Neural progenitor cell (in vitro differentiated cells): ENCODE measurements at regions not wholly inside any gene's neighbourhood (a gene's known extent, or its start where the extent isn't known, plus 50 kb on each side); places are given as distances from the start of the nearest gene placed in this dataset.

Source experiments
- EZH2 ChIP-seq: fragments of 200-600 bp; sonication (generic); IDR thresholded peaks from 2 replicates; pipeline ENCODE4 v1.6.1; 2017; ENCODE audit warnings: antibody characterized with exemption, mild to moderate bottlenecking, moderate library complexity
- EZH2phosphoT487 ChIP-seq: fragments of 200-600 bp; sonication (generic); IDR thresholded peaks from 2 replicates; pipeline ENCODE4 v1.6.1; 2017; ENCODE audit warnings: antibody characterized with exemption
- TF ChIP-seq, protein P1 (sequence below): fragments of 200-600 bp; sonication (generic); IDR thresholded peaks from 2 replicates; pipeline ENCODE4 v1.5.1; 2017; ENCODE audit warnings: antibody characterized with exemption, mild to moderate bottlenecking

DNA sequence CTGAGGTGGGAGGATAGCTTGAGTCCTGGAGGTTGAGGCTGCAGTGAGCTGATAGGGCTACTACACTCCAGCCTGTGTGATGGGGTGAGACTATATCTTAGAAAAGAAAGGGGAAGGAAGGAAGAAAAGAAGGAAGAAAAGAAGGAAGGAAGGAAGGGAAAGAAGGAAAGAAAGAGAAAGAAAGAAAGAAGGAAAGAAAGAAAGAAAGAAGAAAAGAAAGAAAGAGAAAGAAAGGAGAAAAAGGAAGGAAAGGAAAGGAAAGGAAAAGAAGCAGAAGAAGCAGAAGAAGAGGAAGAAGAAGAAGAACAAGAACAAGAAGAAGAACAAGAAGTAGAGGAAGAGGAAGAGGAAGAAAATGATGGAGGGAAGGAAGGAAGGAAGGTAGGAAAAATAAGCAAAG lies 1130.2 kb upstream of the MAP3K7 start:
- TF ChIP-seq, protein P1, sequence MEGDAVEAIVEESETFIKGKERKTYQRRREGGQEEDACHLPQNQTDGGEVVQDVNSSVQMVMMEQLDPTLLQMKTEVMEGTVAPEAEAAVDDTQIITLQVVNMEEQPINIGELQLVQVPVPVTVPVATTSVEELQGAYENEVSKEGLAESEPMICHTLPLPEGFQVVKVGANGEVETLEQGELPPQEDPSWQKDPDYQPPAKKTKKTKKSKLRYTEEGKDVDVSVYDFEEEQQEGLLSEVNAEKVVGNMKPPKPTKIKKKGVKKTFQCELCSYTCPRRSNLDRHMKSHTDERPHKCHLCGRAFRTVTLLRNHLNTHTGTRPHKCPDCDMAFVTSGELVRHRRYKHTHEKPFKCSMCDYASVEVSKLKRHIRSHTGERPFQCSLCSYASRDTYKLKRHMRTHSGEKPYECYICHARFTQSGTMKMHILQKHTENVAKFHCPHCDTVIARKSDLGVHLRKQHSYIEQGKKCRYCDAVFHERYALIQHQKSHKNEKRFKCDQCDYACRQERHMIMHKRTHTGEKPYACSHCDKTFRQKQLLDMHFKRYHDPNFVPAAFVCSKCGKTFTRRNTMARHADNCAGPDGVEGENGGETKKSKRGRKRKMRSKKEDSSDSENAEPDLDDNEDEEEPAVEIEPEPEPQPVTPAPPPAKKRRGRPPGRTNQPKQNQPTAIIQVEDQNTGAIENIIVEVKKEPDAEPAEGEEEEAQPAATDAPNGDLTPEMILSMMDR, result no peak
- TF ChIP-seq EZH2, result no peak
- TF ChIP-seq EZH2phosphoT487, result no peak
